ENCODE measurements at regions not wholly inside any gene's neighbourhood (a gene's known extent, or its start where the extent isn't known, plus 50 kb on each side); places are given as distances from the start of the nearest gene placed in this dataset.

GRCh38 chr4:131248314-131248713 lies 1900.8 kb upstream of the PCDH10 start:
- Histone ChIP-seq H3K27me3 (replicated peaks; ENCODE audit: insufficient read depth, low read depth, low read length, poor library complexity) (no peaks in the 10 kb centered on the region), H3K27ac (ENCODE audit: low read depth, low read length, poor library complexity, severe bottlenecking) (no peak overlapping the region), H3K36me3 (ENCODE audit: insufficient read depth, low read length, poor library complexity, severe bottlenecking) (no peaks in the 10 kb centered on the region), H3K4me1 (ENCODE audit: insufficient read depth, low read length, poor library complexity, severe bottlenecking) (no peaks in the 10 kb centered on the region), H3K9me3 (ENCODE audit: low read depth, low read length, poor library complexity, severe bottlenecking) (no peaks in the 10 kb centered on the region), H3K4me3 (ENCODE audit: low read depth, low read length, poor library complexity, severe bottlenecking) (no peak overlapping the region)
- ChIA-PET POLR2A (ENCODE audit: low non-redundant PET) (no interaction called here), CTCF (no interaction called here)
- no TSS peak for BruUV-seq (replicated peaks)
- intact Hi-C loops (cut with micrococcal nuclease; ENCODE audit: unreplicated experiment), result no loop called here
- DNase-seq (ENCODE audit: low spot score), result no peak
- TF ChIP-seq CTCF (conservative IDR thresholded peaks at IDR 0.05; ENCODE audit: low read depth, low read length) (no peak), EZH2 (IDR thresholded peaks at IDR 0.05; ENCODE audit: borderline replicate concordance, low read depth, low read length, poor library complexity, severe bottlenecking) (no peak)

GRCh38 chr4:131251321-131251720 lies 1897.8 kb upstream of the PCDH10 start:
- H3K27me3 ChIP-seq (replicated peaks; ENCODE audit: insufficient read depth, low read depth, low read length, poor library complexity), result no peaks in the 10 kb centered on the region

GRCh38 chr4:131257241-131257640 lies 1891.9 kb upstream of the PCDH10 start:
- CTCF ChIA-PET, result no interaction called here
- intact Hi-C loops (cut with micrococcal nuclease; ENCODE audit: unreplicated experiment), result no loop called here

More at GRCh38 chr4:131251321-131251720, 1897.8 kb upstream of the PCDH10 start:
- H3K9me3 ChIP-seq (ENCODE audit: low read depth, low read length, poor library complexity, severe bottlenecking), result no peaks in the 10 kb centered on the region
- TF ChIP-seq EZH2 (IDR thresholded peaks at IDR 0.05; ENCODE audit: borderline replicate concordance, low read depth, low read length, poor library complexity, severe bottlenecking), result no peak
- no peak for TF ChIP-seq CTCF (conservative IDR thresholded peaks at IDR 0.05; ENCODE audit: low read depth, low read length)
- ChIA-PET POLR2A (ENCODE audit: low non-redundant PET) (no interaction called here), CTCF (no interaction called here)
- H3K36me3 ChIP-seq (ENCODE audit: insufficient read depth, low read length, poor library complexity, severe bottlenecking), result no peaks in the 10 kb centered on the region
- no peak for DNase-seq (ENCODE audit: low spot score)
- no peak overlapping the region for H3K4me3 ChIP-seq (ENCODE audit: low read depth, low read length, poor library complexity, severe bottlenecking)
- H3K27ac ChIP-seq (ENCODE audit: low read depth, low read length, poor library complexity, severe bottlenecking), result no peak overlapping the region
- intact Hi-C loops (cut with micrococcal nuclease; ENCODE audit: unreplicated experiment), result no loop called here
- BruUV-seq (replicated peaks), result no TSS peak
- no peaks in the 10 kb centered on the region for H3K4me1 ChIP-seq (ENCODE audit: insufficient read depth, low read length, poor library complexity, severe bottlenecking)

More at GRCh38 chr4:131257241-131257640, 1891.9 kb upstream of the PCDH10 start:
- Histone ChIP-seq H3K4me3 (ENCODE audit: low read depth, low read length, poor library complexity, severe bottlenecking) (no peak overlapping the region), H3K36me3 (ENCODE audit: insufficient read depth, low read length, poor library complexity, severe bottlenecking) (no peaks in the 10 kb centered on the region), H3K4me1 (ENCODE audit: insufficient read depth, low read length, poor library complexity, severe bottlenecking) (no peaks in the 10 kb centered on the region), H3K27me3 (replicated peaks; ENCODE audit: insufficient read depth, low read depth, low read length, poor library complexity) (no peaks in the 10 kb centered on the region), H3K27ac (ENCODE audit: low read depth, low read length, poor library complexity, severe bottlenecking) (no peak overlapping the region), H3K9me3 (ENCODE audit: low read depth, low read length, poor library complexity, severe bottlenecking) (no peaks in the 10 kb centered on the region)
- POLR2A ChIA-PET (ENCODE audit: low non-redundant PET), result no interaction called here
- BruUV-seq (replicated peaks), result no TSS peak
- TF ChIP-seq EZH2 (IDR thresholded peaks at IDR 0.05; ENCODE audit: borderline replicate concordance, low read depth, low read length, poor library complexity, severe bottlenecking) (no peak), CTCF (conservative IDR thresholded peaks at IDR 0.05; ENCODE audit: low read depth, low read length) (no peak)
- DNase-seq (ENCODE audit: low spot score), result no peak

Data from A673 (cell line).